Lower leg skin (tissue), 3 donors: ENCODE measurements at regions not wholly inside any gene's neighbourhood (a gene's known extent, or its start where the extent isn't known, plus 50 kb on each side); places are given as distances from the start of the nearest gene placed in this dataset.

Experiments
- POLR2A ChIP-seq, 2 donors: fragments of 450-650 bp; IDR thresholded peaks; one replicate each; pipeline ENCODE4 v1.6.1; 2016 to 2017; ENCODE audit warnings: antibody characterized with exemption in 2 of 2, mild to moderate bottlenecking in 1 of 2, moderate library complexity in 1 of 2
- TF ChIP-seq, protein P1 (sequence below), 3 donors: fragments of 450-650 bp; IDR thresholded peaks; one replicate each; pipeline ENCODE4 v1.5.1; 2016; ENCODE audit warnings: antibody characterized with exemption in 3 of 3, mild to moderate bottlenecking in 3 of 3, moderate library complexity in 2 of 3

GRCh38 chr6:14202947-14203346 is 85.4 kb downstream of the CD83 start:
- TF ChIP-seq, protein P1, sequence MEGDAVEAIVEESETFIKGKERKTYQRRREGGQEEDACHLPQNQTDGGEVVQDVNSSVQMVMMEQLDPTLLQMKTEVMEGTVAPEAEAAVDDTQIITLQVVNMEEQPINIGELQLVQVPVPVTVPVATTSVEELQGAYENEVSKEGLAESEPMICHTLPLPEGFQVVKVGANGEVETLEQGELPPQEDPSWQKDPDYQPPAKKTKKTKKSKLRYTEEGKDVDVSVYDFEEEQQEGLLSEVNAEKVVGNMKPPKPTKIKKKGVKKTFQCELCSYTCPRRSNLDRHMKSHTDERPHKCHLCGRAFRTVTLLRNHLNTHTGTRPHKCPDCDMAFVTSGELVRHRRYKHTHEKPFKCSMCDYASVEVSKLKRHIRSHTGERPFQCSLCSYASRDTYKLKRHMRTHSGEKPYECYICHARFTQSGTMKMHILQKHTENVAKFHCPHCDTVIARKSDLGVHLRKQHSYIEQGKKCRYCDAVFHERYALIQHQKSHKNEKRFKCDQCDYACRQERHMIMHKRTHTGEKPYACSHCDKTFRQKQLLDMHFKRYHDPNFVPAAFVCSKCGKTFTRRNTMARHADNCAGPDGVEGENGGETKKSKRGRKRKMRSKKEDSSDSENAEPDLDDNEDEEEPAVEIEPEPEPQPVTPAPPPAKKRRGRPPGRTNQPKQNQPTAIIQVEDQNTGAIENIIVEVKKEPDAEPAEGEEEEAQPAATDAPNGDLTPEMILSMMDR (IDR thresholded peaks at IDR 0.05): no peak
- no peak for TF ChIP-seq POLR2A (IDR thresholded peaks at IDR 0.05)
